ENCODE measurements at regions not wholly inside any gene's neighbourhood (a gene's known extent, or its start where the extent isn't known, plus 50 kb on each side); places are given as distances from the start of the nearest gene placed in this dataset.
A peak's percentile ranks its signal among the peaks of the same experiment; 100 is the strongest.

DNA sequence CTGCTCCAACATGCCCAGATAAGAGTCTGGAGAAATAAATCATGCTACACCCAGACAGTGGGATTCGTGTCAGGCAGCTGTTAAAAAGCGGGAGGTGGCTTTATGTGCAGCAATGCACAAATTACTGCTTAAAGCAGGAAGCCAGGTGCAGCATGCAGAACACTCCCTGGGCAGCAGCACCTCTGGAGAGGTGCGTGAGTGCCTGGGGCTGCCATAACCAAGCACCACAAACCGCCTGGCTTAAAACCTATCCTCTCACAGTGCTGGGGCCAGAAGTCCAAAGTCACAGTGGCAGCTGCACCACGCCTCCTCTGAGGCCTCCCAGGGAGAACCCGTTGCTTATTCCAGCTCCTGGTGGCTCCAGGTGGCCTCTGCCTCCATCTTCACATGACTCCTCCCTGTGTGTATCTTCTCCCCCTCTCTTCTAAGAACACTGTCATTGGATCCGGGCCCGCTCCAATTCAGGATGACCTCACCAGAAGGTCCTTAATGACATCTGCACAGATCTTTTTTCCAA lies 115.6 kb downstream of the SIK1 start:
- Histone ChIP-seq H3K9me2 (replicated peaks; ENCODE audit: insufficient read depth) (no peaks in the 10 kb centered on the region), H3K4me3 (no peak overlapping the region), H3K36me3 (replicated peaks; ENCODE audit: insufficient read depth, low read depth) (no peaks in the 10 kb centered on the region), H3K4me2 (peak overlapping the region; percentile 57), H3K27ac (peak overlapping the region; percentile 92), H3K27me3 (no peaks in the 10 kb centered on the region), H3K79me2 (no peaks in the 10 kb centered on the region), H4K20me1 (ENCODE audit: insufficient read depth, poor library complexity, severe bottlenecking) (no peaks in the 10 kb centered on the region), H3K9me3 (ENCODE audit: low read depth) (no peaks in the 10 kb centered on the region), H2AFZ (no peak overlapping the region), H3K4me1 (ENCODE audit: insufficient read depth) (peaks cover 46% of the 10 kb centered on the region)
- 39% methylated on average over 8 of the region's 8 CpGs for WGBS (ENCODE audit: low lambda C conversion rate, missing lambda C conversion rate)
- DNase-seq (ENCODE audit: low spot score): peak; percentile 81
- TF ChIP-seq, protein P1, sequence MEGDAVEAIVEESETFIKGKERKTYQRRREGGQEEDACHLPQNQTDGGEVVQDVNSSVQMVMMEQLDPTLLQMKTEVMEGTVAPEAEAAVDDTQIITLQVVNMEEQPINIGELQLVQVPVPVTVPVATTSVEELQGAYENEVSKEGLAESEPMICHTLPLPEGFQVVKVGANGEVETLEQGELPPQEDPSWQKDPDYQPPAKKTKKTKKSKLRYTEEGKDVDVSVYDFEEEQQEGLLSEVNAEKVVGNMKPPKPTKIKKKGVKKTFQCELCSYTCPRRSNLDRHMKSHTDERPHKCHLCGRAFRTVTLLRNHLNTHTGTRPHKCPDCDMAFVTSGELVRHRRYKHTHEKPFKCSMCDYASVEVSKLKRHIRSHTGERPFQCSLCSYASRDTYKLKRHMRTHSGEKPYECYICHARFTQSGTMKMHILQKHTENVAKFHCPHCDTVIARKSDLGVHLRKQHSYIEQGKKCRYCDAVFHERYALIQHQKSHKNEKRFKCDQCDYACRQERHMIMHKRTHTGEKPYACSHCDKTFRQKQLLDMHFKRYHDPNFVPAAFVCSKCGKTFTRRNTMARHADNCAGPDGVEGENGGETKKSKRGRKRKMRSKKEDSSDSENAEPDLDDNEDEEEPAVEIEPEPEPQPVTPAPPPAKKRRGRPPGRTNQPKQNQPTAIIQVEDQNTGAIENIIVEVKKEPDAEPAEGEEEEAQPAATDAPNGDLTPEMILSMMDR (IDR thresholded peaks at IDR 0.05; ENCODE audit: poor library complexity): no peak
- TF ChIP-seq EZH2 (IDR thresholded peaks at IDR 0.05; ENCODE audit: borderline replicate concordance) (no peak), EZH2phosphoT487 (IDR thresholded peaks at IDR 0.05; ENCODE audit: low read depth, severe bottlenecking, unreplicated experiment) (no peak)

DNA sequence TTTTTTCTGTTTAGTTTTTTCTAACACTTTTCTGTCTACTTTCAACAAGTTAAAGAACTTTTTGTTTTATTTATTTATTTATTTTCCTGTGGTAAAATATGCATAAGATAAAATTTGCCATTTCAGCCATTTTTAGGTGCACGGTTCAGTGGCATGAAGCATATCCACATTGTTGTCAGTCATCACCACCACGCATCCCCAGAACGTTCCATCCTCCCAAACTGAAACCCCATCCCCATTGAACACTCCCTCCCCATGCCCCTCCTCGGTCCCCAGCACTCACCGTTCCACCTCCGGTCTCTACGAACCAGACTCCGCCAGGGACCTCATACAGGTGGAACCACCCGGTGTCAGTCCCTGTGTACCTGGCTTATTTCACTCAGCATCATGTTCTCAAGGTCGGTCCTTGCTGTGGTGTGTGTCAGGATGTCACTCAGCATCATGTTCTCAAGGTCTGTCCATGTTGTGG lies 118.1 kb downstream of the SIK1 start:
- TF ChIP-seq EZH2phosphoT487 (IDR thresholded peaks at IDR 0.05; ENCODE audit: low read depth, severe bottlenecking, unreplicated experiment) (no peak), EZH2 (IDR thresholded peaks at IDR 0.05; ENCODE audit: borderline replicate concordance) (no peak)
- TF ChIP-seq, protein P1 (IDR thresholded peaks at IDR 0.05; ENCODE audit: poor library complexity): no peak
- Histone ChIP-seq H3K9me2 (replicated peaks; ENCODE audit: insufficient read depth) (no peaks in the 10 kb centered on the region), H3K79me2 (no peaks in the 10 kb centered on the region), H3K36me3 (replicated peaks; ENCODE audit: insufficient read depth, low read depth) (no peaks in the 10 kb centered on the region), H3K4me3 (no peak overlapping the region), H3K27me3 (no peaks in the 10 kb centered on the region), H3K27ac (no peak overlapping the region), H4K20me1 (ENCODE audit: insufficient read depth, poor library complexity, severe bottlenecking) (no peaks in the 10 kb centered on the region), H3K4me1 (ENCODE audit: insufficient read depth) (peaks cover 46% of the 10 kb centered on the region), H2AFZ (no peak overlapping the region), H3K4me2 (no peak overlapping the region), H3K9me3 (ENCODE audit: low read depth) (no peaks in the 10 kb centered on the region)
- 79% methylated on average over 10 of the region's 10 CpGs for WGBS (ENCODE audit: low lambda C conversion rate, missing lambda C conversion rate)
- DNase-seq (ENCODE audit: low spot score): no peak

DNA sequence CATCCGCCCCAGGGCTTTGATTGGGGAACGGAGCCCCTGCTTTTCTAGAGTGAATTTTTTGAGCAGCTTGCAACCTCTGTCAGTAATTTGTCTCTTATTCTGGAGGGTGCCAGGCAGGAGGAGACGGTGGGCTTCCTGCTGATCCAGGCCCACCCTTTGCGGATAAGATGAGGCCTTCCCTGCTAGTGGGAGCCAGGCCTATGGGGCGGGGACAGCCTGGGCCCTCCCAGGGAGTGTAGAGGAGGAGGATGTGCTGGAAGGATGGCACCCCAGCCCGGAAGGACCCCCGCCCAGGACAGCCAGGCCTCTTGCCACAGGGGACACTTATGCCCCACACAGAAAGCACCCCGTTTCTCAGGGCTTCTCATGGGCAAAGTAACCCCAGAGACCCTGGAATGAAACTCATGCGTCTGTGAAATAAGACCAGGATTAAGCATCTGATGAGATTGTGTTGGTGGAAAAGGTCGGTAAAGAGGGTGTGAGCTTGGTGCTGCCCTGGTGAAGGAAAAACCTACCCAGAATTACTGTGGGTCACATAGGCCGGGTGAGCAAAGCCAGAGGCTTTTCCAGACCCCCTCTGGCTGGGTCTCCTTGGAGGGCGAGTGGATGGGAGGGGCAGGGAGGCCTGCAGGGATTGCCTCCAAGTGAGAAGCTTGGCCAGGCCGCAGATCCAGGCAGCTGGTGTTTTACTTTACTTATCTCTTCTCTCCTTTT lies 118.7 kb downstream of the SIK1 start:
- H3K4me3 ChIP-seq: no peak overlapping the region
- 79% methylated on average over 13 of the region's 13 CpGs for WGBS (ENCODE audit: low lambda C conversion rate, missing lambda C conversion rate)
- TF ChIP-seq EZH2phosphoT487 (IDR thresholded peaks at IDR 0.05; ENCODE audit: low read depth, severe bottlenecking, unreplicated experiment): no peak
- TF ChIP-seq EZH2 (IDR thresholded peaks at IDR 0.05; ENCODE audit: borderline replicate concordance): no peak
- TF ChIP-seq, protein P1 (IDR thresholded peaks at IDR 0.05; ENCODE audit: poor library complexity): no peak
- no peak overlapping the region for H3K4me2 ChIP-seq
- H3K9me3 ChIP-seq (ENCODE audit: low read depth): no peaks in the 10 kb centered on the region
- DNase-seq (ENCODE audit: low spot score): no peak
- H2AFZ ChIP-seq: no peak overlapping the region
- no peaks in the 10 kb centered on the region for H4K20me1 ChIP-seq (ENCODE audit: insufficient read depth, poor library complexity, severe bottlenecking)
- no peaks in the 10 kb centered on the region for H3K79me2 ChIP-seq
- H3K36me3 ChIP-seq (replicated peaks; ENCODE audit: insufficient read depth, low read depth): no peaks in the 10 kb centered on the region
- H3K27me3 ChIP-seq: no peaks in the 10 kb centered on the region
- peaks cover 44% of the 10 kb centered on the region for H3K4me1 ChIP-seq (ENCODE audit: insufficient read depth)
- H3K27ac ChIP-seq: no peak overlapping the region
- no peaks in the 10 kb centered on the region for H3K9me2 ChIP-seq (replicated peaks; ENCODE audit: insufficient read depth)
